ENCODE measurements at regions not wholly inside any gene's neighbourhood (a gene's known extent, or its start where the extent isn't known, plus 50 kb on each side); places are given as distances from the start of the nearest gene placed in this dataset.

DNA sequence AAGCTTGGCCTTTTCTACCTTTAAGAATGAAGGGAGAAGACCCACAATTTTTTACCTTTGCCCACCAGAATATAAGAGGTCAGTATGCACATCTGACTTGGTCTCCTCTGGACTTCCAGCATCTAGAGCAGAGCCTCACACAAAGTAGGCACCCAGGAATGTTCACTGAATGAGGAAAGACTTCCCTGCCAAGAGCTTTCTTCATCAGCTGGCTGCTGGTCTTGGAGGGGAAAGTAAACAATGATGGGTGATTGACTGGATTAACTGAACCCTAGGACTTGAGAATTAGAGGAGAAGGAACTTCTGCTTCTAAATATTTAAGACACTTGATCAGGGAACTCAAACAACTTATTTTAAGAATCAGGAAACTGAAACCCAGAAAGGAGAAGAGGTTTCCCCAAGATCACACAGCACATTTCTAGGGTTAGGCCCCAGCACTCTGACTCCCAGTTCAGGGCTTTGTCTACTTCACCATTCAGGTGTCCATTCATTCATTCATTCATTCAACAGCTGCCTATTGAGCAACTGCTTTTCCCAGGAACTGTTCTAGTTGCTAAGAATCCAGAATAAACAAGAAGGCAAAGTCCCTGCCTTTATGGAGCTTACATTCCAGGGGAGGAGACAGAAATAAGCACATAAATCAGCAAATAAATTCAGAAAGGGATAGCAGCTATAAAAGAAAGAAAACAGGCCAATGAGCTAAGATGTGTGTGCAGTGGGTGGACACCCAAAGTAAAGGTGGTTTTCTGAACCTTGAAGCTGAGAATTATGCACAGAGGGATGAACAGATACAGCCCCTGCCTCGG, 216.9 kb upstream of the LRFN2 start:
- no peak for DNase-seq (ENCODE audit: low spot score)
- in situ Hi-C loops (cut with MboI; ENCODE audit: low pct_unique_long_range_greater_than_20kb, low sequenced_read_pairs, unreplicated experiment) = no loop called here
- TF ChIP-seq, protein P1, sequence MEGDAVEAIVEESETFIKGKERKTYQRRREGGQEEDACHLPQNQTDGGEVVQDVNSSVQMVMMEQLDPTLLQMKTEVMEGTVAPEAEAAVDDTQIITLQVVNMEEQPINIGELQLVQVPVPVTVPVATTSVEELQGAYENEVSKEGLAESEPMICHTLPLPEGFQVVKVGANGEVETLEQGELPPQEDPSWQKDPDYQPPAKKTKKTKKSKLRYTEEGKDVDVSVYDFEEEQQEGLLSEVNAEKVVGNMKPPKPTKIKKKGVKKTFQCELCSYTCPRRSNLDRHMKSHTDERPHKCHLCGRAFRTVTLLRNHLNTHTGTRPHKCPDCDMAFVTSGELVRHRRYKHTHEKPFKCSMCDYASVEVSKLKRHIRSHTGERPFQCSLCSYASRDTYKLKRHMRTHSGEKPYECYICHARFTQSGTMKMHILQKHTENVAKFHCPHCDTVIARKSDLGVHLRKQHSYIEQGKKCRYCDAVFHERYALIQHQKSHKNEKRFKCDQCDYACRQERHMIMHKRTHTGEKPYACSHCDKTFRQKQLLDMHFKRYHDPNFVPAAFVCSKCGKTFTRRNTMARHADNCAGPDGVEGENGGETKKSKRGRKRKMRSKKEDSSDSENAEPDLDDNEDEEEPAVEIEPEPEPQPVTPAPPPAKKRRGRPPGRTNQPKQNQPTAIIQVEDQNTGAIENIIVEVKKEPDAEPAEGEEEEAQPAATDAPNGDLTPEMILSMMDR (IDR thresholded peaks at IDR 0.05; ENCODE audit: extremely low read depth, insufficient read depth, missing control alignments) = no peak

DNA sequence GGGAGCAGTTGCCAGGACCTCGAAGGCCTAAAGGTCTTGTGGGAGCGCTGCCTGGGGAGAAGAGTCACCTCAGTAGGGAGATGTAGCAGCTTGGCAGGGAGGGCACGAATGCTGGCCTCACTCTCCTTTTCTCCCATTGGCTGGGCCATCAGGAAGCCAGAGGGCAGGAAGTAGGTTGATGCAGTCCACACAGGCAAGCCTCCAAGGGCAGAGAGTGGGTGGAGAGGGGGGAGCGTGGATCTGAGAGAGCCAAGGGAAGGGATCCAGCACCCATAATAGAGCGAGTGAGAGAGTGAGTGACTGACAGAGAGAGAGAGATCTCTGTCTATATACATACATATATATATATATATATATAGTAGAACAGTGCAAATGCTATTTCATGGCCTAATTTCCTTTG, 215.3 kb upstream of the LRFN2 start:
- TF ChIP-seq, protein P1 (IDR thresholded peaks at IDR 0.05; ENCODE audit: extremely low read depth, insufficient read depth, missing control alignments) = no peak
- DNase-seq (ENCODE audit: low spot score) = no peak
- in situ Hi-C loops (cut with MboI; ENCODE audit: low pct_unique_long_range_greater_than_20kb, low sequenced_read_pairs, unreplicated experiment) = no loop called here

DNA sequence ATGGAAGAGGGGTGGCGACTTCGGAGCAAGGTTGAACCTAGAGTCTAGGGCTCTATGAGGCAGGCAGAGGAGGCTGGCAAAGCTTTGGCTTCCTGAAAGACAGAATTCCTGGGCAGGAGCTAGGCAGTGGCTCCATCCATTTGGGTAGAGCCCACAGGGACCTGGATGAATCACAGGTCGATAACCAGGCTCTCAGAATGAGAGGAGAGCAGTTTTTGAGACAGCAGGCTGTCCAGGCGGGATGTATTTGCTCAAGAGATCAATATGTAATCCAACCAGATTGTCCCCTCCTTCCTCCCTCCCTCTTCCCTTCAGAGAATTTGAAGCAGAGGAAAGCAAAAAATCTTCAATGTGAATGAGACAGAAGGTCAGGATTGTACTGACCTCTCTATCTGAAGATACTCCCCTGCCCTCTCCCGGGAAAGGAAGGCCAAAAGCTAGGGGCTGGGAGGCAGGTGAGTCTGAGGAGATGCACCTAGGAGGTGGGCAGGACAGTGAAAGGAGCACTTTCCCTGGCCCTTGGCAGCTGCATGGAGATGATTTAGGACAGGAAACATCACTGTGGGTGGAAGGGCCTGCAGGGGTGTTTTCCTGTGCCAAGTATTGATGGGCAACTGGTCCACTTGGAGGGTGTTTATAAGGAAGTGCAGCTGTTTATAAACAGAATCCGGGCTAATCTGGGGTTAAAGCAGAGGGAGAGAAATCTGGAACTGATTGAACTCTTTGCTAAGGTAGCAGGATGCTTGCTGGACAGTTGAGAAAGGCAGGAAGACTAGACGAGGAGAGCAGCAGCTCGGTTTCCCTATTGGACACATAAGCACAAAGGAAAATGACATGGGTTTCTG, 212.4 kb upstream of the LRFN2 start:
- in situ Hi-C loops (cut with MboI; ENCODE audit: low pct_unique_long_range_greater_than_20kb, low sequenced_read_pairs, unreplicated experiment) = no loop called here
- TF ChIP-seq, protein P1 (IDR thresholded peaks at IDR 0.05; ENCODE audit: extremely low read depth, insufficient read depth, missing control alignments) = no peak

DNA sequence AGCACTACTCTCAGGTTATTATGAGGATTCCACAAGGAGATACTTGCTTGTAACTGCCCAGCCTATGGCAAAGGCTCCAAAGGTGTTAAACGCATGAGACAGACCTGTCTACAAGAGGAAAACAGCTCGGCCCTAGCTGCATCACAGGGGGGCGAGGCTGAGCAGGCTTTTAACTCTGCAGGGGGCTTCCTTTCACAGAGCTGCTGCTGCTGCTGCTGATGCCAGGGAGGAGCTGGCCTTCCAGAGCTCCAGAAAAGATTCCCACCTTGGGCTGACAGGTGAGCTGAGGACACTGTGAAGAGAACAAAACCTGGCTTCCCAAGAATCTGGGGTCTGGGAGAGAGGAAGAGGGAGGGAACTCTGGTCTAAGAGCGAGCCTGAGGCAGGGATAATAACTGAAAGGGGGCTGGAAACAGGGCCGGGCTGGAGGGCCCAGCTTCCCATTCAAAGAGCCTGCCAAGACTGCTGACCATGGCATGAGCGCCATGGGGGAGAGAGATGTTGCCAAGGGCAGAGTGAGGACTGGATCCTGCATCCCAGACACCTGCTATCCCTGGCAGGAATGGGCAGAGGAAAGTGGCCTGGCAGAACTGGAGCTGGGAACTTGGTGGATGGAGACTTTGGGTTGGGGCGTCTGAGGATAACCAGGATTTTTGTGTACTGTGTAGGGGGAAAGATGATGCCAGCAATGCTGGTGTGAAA, 211.1 kb upstream of the LRFN2 start:
- no peak for DNase-seq (ENCODE audit: low spot score)
- in situ Hi-C loops (cut with MboI; ENCODE audit: low pct_unique_long_range_greater_than_20kb, low sequenced_read_pairs, unreplicated experiment) = no loop called here
- TF ChIP-seq, protein P1 (IDR thresholded peaks at IDR 0.05; ENCODE audit: extremely low read depth, insufficient read depth, missing control alignments) = no peak

More for the DNA sequence above, 212.4 kb upstream of the LRFN2 start:
- no peak for DNase-seq (ENCODE audit: low spot score)

DNA sequence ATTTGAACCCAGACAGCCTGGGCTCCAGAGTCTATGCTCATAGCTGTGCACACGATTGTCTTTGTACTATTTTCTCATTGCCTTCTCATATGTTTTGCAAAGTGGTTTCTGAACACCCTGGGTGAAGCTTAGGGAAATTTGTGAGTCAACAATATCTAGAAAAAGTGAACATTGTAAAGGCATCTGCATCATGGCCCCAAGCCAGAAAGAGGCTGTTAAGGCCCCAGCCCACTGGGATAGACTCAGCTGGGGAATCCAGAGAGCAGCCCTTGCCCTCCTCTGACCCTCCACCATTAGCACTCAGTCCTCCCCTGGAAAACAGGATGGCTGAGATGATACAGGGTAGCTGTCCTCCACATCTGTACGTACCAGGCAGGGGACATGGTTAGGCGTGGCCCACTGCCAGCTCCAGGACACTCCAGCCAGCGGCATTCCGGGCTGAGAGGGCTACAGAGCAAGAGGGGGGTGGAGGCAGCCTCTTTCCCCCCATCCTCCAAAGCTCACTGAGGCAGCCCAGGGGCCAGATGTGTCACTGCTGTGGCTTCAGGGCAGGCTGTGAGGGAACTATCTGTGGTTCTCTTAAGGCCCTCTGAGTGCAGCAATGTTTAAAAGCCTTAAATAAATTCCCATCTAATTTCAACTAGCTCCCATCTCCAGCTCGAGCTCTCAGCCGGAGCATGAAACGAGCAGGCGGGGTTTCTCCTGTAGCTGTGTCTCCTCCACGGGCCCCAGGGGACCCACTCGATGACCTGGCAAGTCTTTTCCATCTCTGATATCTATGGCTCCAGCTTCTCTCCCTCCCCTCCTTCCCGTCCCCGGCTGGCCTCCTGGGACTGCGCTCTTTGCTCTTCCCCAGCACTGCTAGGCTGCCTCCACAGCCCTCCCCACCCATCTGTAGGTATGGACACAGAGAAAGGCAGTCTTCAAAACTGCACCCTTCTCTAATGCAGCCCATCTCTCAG, 209.4 kb upstream of the LRFN2 start:
- no peak for DNase-seq (ENCODE audit: low spot score)
- in situ Hi-C loops (cut with MboI; ENCODE audit: low pct_unique_long_range_greater_than_20kb, low sequenced_read_pairs, unreplicated experiment) = no loop called here
- TF ChIP-seq, protein P1 (IDR thresholded peaks at IDR 0.05; ENCODE audit: extremely low read depth, insufficient read depth, missing control alignments) = no peak
